GM21619 (cell line): ENCODE measurements at regions not wholly inside any gene's neighbourhood (a gene's known extent, or its start where the extent isn't known, plus 50 kb on each side); places are given as distances from the start of the nearest gene placed in this dataset.
A peak's percentile ranks its signal among the peaks of the same experiment; 100 is the strongest.

Experiments used
- ATAC-seq: cut with Tn5 transposase; IDR thresholded peaks from one replicate; pipeline ENCODE4 v1.9.1; 2021; ENCODE audit not compliant: unreplicated experiment

DNA sequence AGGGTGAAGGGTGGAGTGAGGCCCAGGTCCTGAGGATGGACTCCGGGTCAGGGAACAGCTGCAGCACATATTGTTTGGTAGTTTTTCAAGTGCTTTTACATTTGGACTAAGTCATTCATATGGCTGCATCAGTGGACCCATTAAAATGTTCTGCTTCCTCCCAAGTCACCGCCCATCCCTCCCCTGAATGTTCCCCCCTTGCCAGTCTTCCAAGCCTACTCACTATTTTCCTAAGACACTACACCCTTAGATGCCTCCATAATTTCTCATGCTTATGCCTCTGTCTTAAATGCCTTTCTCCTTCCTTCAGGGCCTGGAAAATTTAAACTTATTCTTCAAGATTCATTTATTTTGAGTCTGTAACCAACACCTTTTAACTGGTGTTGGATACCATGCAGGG is 86.6 kb upstream of the NR4A3 start:
- no peak for ATAC-seq

DNA sequence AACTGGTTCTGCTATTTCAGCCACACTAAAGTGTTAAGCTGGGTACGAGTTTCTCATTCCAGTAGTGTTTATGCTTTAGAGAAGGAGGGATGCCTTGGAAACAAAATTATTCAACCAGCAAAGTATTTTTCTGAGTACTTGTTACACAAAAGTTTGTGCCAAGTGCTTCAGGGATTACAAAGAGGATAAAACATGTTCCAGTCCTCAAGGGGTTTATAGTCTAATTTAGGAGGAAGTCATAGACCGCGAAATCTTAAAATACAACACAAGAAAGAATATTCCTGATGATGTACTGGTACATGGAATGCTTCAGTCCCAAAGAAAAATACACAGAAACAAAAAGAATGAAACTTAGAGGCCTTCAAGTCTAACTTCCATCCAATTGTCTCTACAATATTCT is 85.4 kb upstream of the NR4A3 start:
- no peak for ATAC-seq

DNA sequence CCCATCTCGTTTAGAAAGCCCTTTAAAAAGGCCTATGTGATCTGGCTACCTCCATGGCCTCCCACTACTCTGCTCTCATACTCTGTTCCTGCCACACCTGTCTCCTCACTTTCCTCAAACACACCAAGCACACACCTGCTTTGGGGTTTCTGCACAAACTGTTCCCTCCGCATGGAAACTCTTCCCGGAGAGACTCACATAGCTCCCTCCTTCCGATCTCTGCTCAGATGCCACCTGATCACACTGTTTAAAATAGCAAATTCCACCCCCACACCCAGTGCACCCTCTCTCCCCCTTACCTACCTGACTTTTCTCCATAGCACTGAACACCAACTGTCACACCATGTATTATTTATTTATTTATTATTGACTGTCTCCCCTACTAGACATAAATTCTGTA is 84.0 kb upstream of the NR4A3 start:
- ATAC-seq: no peak

DNA sequence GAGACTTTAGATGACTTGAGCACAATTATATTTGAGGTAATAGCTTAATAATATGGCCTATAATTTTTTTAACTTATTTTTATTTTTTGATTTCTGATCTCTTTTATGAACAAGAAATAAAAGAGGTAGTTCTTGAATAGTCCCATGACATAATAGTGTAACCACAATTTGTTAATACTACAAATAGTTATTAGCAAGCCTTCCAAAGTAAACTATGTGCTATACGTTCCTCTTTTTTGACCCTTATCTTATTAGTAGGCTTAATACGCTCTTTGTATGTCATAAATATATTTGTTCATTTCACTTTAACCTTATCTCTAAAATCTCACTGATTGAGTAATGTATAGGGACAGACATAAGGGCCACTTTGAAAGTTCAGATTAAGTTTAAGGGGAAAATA is 78.7 kb upstream of the NR4A3 start:
- ATAC-seq: no peak

DNA sequence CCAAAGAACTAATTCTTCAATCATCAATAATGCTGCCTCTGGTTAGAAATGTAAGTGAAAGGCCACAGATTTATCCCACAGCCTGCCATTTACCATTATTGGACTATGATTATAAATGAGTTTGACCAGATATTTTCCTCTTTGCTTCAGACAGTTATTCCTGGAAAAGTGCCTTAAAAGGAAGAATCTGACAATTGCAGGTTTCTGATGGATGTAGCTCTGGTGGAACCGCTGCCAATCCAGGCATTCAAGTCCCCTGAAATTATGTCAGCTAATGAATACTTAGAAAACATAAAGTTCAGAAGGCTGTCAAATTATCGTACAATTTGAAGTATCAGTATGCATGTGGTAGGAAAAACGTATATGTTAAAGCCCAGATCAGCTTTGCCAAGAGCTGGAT is 78.2 kb upstream of the NR4A3 start:
- ATAC-seq: no peak

DNA sequence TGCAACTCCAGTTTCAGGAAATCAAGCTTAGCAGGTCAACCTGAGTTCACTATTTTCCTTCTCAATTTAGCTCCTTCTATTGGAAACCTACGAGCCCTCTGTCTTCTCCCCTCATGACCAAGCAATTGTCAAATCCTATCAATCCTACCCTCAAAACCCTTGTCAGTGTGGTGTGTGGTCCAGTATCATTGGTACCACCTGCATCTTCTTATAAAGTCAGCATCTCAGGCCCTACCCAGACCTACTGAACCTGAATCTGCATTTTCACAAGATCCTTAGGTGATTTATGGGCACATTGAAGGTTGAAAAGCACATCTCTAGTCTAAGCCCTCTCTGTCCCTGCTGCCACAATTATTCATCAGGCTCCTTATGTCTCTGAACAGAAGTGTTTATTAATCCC is 77.6 kb upstream of the NR4A3 start:
- ATAC-seq: no peak

DNA sequence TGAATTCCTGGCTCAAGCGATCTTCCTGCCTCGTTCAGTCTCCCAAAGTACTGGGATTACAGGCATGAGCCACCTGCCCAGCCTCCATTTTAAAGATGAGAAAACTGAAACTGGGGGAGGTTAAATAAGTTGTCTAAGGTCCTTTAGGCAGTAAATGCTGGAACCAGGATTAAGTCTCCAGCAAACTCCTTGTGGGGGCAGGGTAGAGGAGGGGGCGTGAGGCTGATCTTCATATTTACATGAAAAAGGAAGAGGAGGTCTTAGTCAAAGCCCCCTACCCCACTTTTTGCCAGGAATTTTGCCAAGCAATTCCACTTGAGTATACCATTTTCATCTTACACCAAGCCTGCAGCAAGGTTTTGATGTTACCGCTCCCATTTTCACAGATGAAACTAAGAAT is 76.6 kb upstream of the NR4A3 start:
- ATAC-seq: no peak

DNA sequence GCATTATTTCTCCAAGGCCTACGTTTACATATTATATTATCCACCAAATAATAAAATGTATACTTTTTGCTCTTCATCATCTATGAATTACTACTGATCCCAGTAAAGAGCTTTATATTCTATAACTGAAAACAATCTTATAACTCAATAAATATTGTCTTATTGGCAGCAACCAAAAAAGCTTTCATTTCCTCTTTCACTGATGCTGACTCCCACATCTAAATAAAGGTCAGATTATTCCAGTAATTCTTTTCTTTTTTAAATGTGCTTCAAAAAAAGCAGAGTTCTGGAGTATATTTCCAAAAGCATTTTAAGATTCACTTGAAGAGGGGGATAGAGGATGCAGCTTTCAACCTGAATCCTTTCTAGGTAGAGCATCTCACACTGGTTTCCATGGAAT is 75.3 kb upstream of the NR4A3 start:
- no peak for ATAC-seq

DNA sequence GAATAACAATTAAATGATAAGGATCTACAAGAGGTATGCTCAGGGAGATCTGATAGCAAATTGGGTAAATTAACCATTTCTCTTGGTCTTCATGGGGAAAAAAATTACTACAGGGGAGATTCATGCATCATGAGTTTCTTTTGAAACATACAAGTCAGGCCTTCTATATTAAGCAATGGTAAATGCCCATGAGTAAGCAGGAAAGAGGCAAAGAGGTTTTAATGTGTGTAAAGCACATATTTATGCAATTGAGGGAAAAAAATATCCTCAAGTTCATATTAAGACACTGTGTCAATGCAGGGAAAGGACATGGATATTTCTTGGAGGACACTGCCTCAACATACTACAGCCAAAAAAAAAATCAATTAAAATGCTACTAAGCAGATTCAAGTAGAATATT is 73.4 kb upstream of the NR4A3 start:
- no peak for ATAC-seq

DNA sequence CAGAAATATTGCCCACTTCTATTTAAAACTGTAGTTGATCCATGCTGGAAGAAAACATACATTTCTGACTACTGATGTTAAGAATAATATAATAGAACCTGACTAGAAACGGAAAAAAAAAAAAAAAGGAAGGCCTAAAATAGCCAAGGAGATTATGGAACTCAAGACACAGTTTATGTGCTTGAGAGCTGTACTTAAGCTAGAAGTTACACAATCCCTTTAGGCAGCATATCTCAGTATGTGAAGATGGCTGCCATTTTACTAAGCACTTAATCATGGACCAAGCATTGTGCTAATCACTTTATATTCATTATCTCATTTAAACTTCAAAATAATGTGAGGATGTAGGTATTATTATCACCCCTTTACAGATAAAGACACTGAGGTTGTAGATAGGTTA is 73.0 kb upstream of the NR4A3 start:
- no peak for ATAC-seq

DNA sequence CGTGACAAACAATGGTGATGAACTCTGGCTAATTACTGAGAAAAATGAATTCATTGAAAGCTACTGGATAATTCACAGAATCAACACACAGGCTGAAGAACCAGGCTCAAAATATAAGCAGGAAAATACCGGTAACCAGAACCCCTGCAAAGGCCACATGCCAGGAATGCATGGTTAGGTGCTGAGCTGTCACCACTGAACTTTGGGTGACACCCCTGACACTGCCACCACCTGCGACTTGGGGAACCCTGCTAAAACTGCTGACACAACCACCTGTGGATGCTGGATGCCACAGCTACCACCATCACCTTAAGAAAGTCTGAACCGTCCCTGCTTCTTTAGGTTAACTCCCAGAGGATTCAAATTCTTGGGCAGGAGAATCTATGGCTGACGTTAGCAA is 72.0 kb upstream of the NR4A3 start:
- no peak for ATAC-seq

DNA sequence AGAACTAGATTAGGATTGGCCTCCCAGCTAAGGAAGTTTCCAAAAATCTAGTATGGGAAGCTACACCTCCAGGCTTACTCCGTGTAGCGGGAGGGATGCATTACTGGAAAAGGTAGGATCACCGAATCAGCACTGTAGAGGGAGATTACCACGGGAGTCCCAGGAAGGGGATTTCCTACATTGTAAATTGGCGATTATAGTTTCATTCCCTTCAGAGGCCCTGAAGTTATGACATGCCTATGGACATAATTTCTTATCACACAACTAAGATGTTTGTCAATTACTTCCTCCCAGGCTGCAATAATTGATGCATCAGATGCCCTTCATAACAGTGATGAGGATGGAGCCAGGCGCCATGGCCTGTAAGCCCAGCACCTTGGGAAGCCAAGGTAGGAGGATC is 71.2 kb upstream of the NR4A3 start:
- no peak for ATAC-seq

DNA sequence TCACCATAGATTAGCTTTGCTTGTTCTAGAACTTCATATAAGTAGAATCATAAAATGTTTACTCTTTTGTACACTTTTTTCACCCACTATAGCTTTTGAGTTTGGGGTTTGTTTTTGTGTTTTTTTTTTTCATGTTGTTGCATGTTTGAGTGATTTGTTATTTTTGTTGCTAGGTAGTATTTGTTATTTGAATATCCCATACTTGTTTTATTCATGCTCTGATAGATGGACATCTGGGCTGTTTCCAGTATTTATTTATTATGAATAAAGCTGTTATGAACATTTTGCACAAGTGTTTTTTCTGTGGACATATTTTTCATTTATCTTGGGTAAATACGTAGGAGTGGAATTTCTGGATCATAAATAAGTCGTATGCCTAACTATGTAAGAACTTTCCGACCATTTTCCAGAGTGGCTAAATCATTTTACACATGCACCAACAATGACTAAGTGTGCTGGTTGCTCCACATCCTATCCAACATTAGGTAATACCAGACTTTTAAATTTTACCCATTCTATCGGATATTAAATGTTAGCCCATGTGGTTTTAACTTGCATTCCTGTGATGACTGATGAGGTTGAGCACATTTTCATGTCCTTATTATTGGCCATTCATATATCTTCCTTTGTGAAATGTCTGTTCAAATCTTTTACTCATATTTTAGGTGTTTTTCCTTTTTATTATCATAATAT is 69.1 kb upstream of the NR4A3 start:
- ATAC-seq: no peak

DNA sequence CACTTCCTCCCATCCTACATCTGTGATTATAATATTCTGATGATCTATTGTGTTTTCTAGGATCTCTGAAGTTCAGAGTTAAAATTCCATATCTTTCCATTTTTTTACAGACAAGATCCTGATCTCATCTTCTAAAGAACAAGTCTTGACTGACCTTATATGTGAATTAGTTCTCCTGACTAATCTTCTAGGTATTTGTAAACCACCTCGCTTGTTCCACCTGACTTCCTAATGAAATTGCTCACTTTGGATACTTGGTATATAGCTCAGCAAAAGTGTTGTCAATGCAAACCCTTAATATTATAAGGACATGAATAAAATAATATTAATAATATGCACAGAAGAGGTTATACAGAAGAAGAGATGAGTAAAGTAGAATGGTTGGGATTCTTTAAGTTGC is 68.2 kb upstream of the NR4A3 start:
- no peak for ATAC-seq

DNA sequence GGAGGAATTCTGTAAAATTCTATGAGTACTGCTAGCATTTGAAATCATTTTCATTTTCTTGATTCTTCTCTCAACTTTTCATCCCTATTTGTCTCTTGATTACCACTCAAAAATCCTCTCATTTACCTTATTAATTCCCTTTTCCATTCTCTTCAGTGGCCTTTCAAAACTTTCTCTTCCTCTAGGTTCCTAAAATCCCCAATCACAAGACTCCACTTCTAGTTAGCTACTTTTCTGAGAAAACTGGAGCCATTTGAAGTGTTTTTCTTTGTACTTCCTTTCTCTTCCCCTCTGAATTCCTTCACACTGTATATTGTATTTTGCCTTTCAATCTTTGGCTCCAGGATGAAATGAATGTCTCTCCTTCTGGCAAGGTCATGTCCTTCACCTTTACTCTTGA is 61.3 kb upstream of the NR4A3 start:
- no peak for ATAC-seq

DNA sequence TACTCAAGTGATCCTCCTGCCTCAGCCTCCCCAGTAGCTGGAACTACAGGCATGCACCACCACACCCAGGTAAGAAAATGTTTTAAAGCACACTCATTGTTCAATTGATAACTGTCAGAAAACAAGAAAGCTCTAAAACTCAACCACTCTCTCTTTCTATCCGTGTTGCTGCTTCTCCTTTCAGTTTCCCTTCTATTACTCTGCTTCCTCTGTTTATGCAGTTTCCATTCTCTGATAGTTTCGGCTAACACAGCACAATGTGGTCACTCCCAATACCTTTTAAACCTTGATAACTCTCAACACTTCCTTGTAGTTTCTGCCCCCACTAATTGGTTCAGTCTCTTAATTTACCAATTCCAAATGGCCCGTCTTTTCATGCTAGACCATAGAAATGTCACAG is 59.2 kb upstream of the NR4A3 start:
- peak; percentile 100 for ATAC-seq
